OCI-LY7 (cell line): ENCODE measurements at regions not wholly inside any gene's neighbourhood (a gene's known extent, or its start where the extent isn't known, plus 50 kb on each side); places are given as distances from the start of the nearest gene placed in this dataset.

Source experiments
- BruUV-seq: library from RNA; stranded (reverse); fragments of 400-500 nt; replicated peaks from 2 replicates; lab custom pipeline; 2021; lab: Mats Ljungman, UMichigan
- CTCF ChIA-PET: fragments of 300-600 bp; sonication (Branson Sonifier 250); formaldehyde crosslinking; loops from one replicate; lab custom pipeline; 2022; ENCODE audit warnings: antibody characterized with exemption; ENCODE audit not compliant: unreplicated experiment; lab: Charles Lee
- POLR2A ChIA-PET: fragments of 300-600 bp; sonication (Branson Sonifier 250); formaldehyde crosslinking; loops from one replicate; lab custom pipeline; 2022; ENCODE audit warnings: antibody characterized with exemption; lab: Charles Lee
- DNase-seq: peaks from one replicate; pipeline ENCODE4 v3.0.0-alpha.2; 2015; ENCODE audit warnings: low spot score
- H2AFZ ChIP-seq: fragments of 200-600 bp; sonication (generic), shearing (Covaris generic); 2 replicates; pipeline ENCODE4 v1.6.1; 2014; ENCODE audit warnings: mild to moderate bottlenecking, antibody characterized with exemption, low read length, moderate library complexity
- H3K27ac ChIP-seq: fragments of 200-600 bp; sonication (generic); 2 replicates; pipeline ENCODE4 v1.5.1; 2014; ENCODE audit warnings: mixed run types, low read depth, mild to moderate bottlenecking, moderate library complexity, low read length, inconsistent platforms; ENCODE audit not compliant: poor library complexity, severe bottlenecking
- H3K36me3 ChIP-seq: fragments of 200-600 bp; sonication (generic); 2 replicates; pipeline ENCODE4 v1.6.1; 2014; ENCODE audit warnings: mild to moderate bottlenecking, antibody characterized with exemption, low read length, moderate library complexity, mixed read lengths; ENCODE audit not compliant: insufficient read depth
- H3K4me1 ChIP-seq: fragments of 200-600 bp; sonication (generic); 2 replicates; pipeline ENCODE4 v1.5.1; 2014; ENCODE audit warnings: mild to moderate bottlenecking, low read length; ENCODE audit not compliant: insufficient read depth, poor library complexity, severe bottlenecking
- H3K4me2 ChIP-seq: fragments of 200-600 bp; sonication (generic); 2 replicates; pipeline ENCODE4 v1.6.1; 2014; ENCODE audit warnings: mild to moderate bottlenecking, low read length
- H3K4me3 ChIP-seq: fragments of 200-600 bp; sonication (generic); 2 replicates; pipeline ENCODE4 v1.5.1; 2014; ENCODE audit warnings: mild to moderate bottlenecking, low read depth, low read length; ENCODE audit not compliant: poor library complexity, severe bottlenecking
- H3K79me2 ChIP-seq: fragments of 200-600 bp; sonication (generic); 2 replicates; pipeline ENCODE4 v1.6.1; 2016; ENCODE audit warnings: low read depth, mild to moderate bottlenecking, low read length, moderate library complexity, mixed read lengths; ENCODE audit not compliant: insufficient read depth
- H3K9me2 ChIP-seq: fragments of 200-600 bp; sonication (generic); 2 replicates; pipeline ENCODE4 v1.6.1; 2016; ENCODE audit warnings: mild to moderate bottlenecking, low read length, mixed read lengths; ENCODE audit not compliant: insufficient read depth
- H3K9me3 ChIP-seq: fragments of 200-600 bp; sonication (generic); 2 replicates; pipeline ENCODE4 v1.6.1; 2014; ENCODE audit warnings: mild to moderate bottlenecking, mixed run types, low read length, mixed read lengths
- H4K20me1 ChIP-seq: fragments of 200-600 bp; sonication (generic); 2 replicates; pipeline ENCODE4 v1.6.1; 2014; ENCODE audit warnings: mild to moderate bottlenecking, antibody characterized with exemption, low read length, moderate library complexity, mixed read lengths; ENCODE audit not compliant: insufficient read depth
- EZH2phosphoT487 ChIP-seq: fragments of 200-600 bp; sonication (generic); IDR thresholded peaks from 2 replicates; pipeline ENCODE4 v1.6.1; 2018; ENCODE audit warnings: low read depth, borderline replicate concordance, mild to moderate bottlenecking, mixed run types, antibody characterized with exemption, low read length, moderate library complexity, mixed read lengths
- intact Hi-C: fragments of 100-400 bp; cut with micrococcal nuclease; formaldehyde crosslinking; loops from one replicate; pipeline ENCODE4 v1.10.0; 2022; ENCODE audit not compliant: unreplicated experiment
- TF ChIP-seq, protein P1 (sequence below): fragments of 200-600 bp; sonication (generic); conservative IDR thresholded peaks from 2 replicates; pipeline ENCODE4 v1.5.1; 2014; ENCODE audit warnings: mild to moderate bottlenecking, antibody characterized with exemption, low read length, moderate library complexity, mixed read lengths

GRCh38 chr1:37387854-37388253 lies 86.5 kb upstream of the ZC3H12A start:
- Histone ChIP-seq H2AFZ (no peak overlapping the region), H3K9me2 (no peaks in the 10 kb centered on the region), H3K4me1 (no peaks in the 10 kb centered on the region), H3K4me3 (no peak overlapping the region), H3K27ac (no peak overlapping the region), H3K4me2 (no peak overlapping the region), H4K20me1 (no peaks in the 10 kb centered on the region), H3K79me2 (no peaks in the 10 kb centered on the region), H3K9me3 (no peaks in the 10 kb centered on the region), H3K36me3 (no peaks in the 10 kb centered on the region)
- intact Hi-C loops: no loop called here
- no TSS peak for BruUV-seq
- TF ChIP-seq, protein P1, sequence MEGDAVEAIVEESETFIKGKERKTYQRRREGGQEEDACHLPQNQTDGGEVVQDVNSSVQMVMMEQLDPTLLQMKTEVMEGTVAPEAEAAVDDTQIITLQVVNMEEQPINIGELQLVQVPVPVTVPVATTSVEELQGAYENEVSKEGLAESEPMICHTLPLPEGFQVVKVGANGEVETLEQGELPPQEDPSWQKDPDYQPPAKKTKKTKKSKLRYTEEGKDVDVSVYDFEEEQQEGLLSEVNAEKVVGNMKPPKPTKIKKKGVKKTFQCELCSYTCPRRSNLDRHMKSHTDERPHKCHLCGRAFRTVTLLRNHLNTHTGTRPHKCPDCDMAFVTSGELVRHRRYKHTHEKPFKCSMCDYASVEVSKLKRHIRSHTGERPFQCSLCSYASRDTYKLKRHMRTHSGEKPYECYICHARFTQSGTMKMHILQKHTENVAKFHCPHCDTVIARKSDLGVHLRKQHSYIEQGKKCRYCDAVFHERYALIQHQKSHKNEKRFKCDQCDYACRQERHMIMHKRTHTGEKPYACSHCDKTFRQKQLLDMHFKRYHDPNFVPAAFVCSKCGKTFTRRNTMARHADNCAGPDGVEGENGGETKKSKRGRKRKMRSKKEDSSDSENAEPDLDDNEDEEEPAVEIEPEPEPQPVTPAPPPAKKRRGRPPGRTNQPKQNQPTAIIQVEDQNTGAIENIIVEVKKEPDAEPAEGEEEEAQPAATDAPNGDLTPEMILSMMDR: no peak
- TF ChIP-seq EZH2phosphoT487: no peak
- ChIA-PET POLR2A (no interaction called here), CTCF (no interaction called here)
- no peak for DNase-seq

- no peaks in the 10 kb centered on the region for H4K20me1 ChIP-seq
- H2AFZ ChIP-seq: no peak overlapping the region
- intact Hi-C loops: no loop called here
- no peak overlapping the region for H3K4me3 ChIP-seq
- no peaks in the 10 kb centered on the region for H3K9me2 ChIP-seq
- no peak overlapping the region for H3K4me2 ChIP-seq
- no peak for TF ChIP-seq EZH2phosphoT487
- TF ChIP-seq, protein P1: no peak
- no TSS peak for BruUV-seq
- H3K9me3 ChIP-seq: no peaks in the 10 kb centered on the region
- DNase-seq: no peak
- H3K36me3 ChIP-seq: no peaks in the 10 kb centered on the region
- ChIA-PET CTCF (no interaction called here), POLR2A (no interaction called here)
- no peak overlapping the region for H3K27ac ChIP-seq
- H3K4me1 ChIP-seq: no peaks in the 10 kb centered on the region
- no peaks in the 10 kb centered on the region for H3K79me2 ChIP-seq
Measured at GRCh38 chr1:37389327-37389726, 85.1 kb upstream of the ZC3H12A start.

DNA sequence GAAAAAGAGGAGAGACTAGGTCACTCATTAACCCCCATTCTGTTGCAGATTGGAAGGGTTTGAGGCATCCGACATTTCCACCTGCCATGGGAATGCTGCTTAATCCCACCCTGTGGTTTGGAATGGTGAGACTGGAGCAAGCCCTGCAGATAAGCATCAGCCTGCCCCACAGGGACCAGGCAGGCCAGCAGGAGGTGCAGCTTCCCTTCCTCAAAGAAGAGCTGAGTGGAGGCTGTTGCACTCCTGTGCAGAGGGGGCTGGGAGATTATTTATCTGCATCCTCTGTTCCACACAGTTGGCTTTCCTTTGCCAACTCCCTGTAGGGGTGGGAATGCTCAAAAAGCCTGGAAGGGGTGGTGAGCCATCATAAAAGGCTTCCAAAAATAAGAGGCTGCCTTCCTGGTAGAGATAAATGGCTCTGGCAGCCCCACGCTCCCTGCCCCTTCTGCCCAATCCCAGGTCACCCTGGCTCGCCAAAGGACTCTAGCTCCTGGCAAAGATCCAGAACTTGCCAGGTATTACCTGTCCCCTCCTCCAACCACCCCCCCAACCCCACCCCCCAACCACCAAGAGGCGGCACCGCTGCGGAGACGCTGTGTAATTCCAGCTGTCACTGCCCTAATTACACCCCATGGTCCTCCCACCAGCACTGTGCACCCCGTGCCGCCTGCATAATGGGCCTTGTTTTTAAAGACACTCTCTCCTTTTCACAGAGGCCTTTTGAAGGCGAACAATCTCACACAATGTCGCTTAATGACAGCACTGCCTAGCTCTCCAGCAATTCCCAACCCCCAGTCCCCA lies 83.0 kb upstream of the ZC3H12A start:
- Histone ChIP-seq H2AFZ (no peak overlapping the region), H3K9me2 (no peaks in the 10 kb centered on the region), H3K4me2 (no peak overlapping the region), H3K4me3 (no peak overlapping the region), H3K27ac (no peak overlapping the region), H3K9me3 (no peaks in the 10 kb centered on the region), H4K20me1 (no peaks in the 10 kb centered on the region), H3K36me3 (no peaks in the 10 kb centered on the region), H3K79me2 (no peaks in the 10 kb centered on the region), H3K4me1 (no peaks in the 10 kb centered on the region)
- TF ChIP-seq, protein P1: no peak
- TF ChIP-seq EZH2phosphoT487: no peak
- ChIA-PET POLR2A (no interaction called here), CTCF (no interaction called here)
- DNase-seq: no peak
- BruUV-seq: no TSS peak
- intact Hi-C loops: no loop called here
